C4-2B (cell line): ENCODE measurements at regions not wholly inside any gene's neighbourhood (a gene's known extent, or its start where the extent isn't known, plus 50 kb on each side); places are given as distances from the start of the nearest gene placed in this dataset.

ENCODE experiments used
- ZFX ChIP-seq: fragments of 450-650 bp; IDR thresholded peaks from 2 replicates; pipeline ENCODE4 v1.6.1; 2017
- TF ChIP-seq, protein P1 (sequence below): fragments of 450-650 bp; conservative IDR thresholded peaks from 2 replicates; pipeline ENCODE4 v1.5.1; 2017; ENCODE audit warnings: mild to moderate bottlenecking

DNA sequence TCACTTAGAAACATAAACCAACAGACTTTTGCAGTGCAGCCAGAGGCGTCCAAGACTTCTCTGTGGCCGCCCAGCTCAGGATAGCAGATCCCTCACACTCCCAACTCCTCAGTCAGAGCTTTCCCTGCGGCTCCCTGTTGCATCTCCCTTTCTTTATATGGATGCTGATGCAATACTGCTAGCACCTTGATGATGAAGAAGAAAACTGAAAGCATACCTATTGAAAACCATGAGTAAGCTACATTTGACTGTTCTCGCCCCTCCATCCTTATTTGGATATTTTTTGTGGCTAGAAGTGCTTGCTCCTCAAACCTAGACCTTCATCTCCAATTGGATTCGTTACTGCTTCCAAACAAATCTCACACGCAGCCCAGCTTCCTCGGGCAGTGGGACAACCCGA lies 57.3 kb upstream of the UBL3 start:
- no peak for TF ChIP-seq ZFX
- TF ChIP-seq, protein P1, sequence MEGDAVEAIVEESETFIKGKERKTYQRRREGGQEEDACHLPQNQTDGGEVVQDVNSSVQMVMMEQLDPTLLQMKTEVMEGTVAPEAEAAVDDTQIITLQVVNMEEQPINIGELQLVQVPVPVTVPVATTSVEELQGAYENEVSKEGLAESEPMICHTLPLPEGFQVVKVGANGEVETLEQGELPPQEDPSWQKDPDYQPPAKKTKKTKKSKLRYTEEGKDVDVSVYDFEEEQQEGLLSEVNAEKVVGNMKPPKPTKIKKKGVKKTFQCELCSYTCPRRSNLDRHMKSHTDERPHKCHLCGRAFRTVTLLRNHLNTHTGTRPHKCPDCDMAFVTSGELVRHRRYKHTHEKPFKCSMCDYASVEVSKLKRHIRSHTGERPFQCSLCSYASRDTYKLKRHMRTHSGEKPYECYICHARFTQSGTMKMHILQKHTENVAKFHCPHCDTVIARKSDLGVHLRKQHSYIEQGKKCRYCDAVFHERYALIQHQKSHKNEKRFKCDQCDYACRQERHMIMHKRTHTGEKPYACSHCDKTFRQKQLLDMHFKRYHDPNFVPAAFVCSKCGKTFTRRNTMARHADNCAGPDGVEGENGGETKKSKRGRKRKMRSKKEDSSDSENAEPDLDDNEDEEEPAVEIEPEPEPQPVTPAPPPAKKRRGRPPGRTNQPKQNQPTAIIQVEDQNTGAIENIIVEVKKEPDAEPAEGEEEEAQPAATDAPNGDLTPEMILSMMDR: no peak
